ENCODE measurements at regions not wholly inside any gene's neighbourhood (a gene's known extent, or its start where the extent isn't known, plus 50 kb on each side); places are given as distances from the start of the nearest gene placed in this dataset.

DNA sequence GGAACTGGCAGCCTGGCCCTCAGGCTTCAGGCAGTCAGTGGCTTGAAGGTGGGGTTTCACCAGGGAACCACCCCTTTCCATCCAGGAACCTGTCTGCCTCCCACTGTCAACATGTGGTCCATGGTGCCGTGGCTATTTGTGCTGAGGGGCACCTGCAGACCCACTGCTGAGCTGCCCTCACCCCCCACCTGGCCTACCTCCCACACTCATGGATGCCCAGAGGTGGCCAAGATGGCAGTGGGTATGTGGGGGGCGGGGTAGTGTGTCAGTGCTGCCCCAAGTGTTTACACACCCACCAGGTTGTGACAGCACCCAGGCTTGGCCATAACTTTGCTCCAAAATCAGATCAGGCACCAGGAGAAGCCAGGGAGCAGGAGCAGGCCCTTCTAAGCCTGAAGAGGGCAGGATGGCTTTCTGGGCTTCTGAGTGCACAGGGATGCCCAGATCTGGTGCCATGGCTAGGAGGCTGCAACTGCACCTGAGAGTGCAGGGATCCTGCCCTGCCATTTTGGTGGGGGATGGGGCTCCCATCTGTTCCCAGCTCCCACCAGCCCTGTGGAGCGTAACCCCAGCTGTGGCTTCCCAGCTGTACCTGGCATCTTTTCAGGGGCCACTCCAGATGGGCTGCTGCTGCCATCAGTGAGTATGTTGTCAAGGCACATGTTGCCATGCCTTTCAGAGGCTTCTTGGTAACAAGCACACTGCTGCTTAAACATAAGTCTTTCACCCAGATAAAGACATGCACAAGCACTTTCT, 263.9 kb downstream of the LRIG3 start:
- Mint-ChIP-seq H3K27me3 (ENCODE audit: low read depth in 3 of 3) (peaks cover 0 to 1% (median 0%) of the 10 kb centered on the region in 3 donors), H3K27ac (no peak overlapping the region), H3K4me1 (no peaks in the 10 kb centered on the region), H3K9me3 (peaks cover 5 to 29% (median 22%) of the 10 kb centered on the region in 7 donors), H3K36me3 (no peaks in the 10 kb centered on the region), H3K4me3 (no peak overlapping the region)
- no peak overlapping the region for H3K4me3 ChIP-seq (replicated peaks in 1 of 3; ENCODE audit: low read depth in 2 of 3, low read length in 3 of 3)
- H3K4me1 ChIP-seq (ENCODE audit: control insufficient read depth in 1 of 2, insufficient read depth in 2 of 2, low read length in 2 of 2), result no peaks in the 10 kb centered on the region
- DNase-seq, result no peak
- no peak overlapping the region for H3K27ac ChIP-seq (ENCODE audit: low read depth in 1 of 2, low read length in 2 of 2)
- H3K9ac ChIP-seq (ENCODE audit: insufficient read depth, low read length, poor library complexity, severe bottlenecking), result no peak overlapping the region
- H3K4me2 ChIP-seq (replicated peaks; ENCODE audit: extremely low read depth, low read length, poor library complexity, severe bottlenecking), result no peak overlapping the region
- TF ChIP-seq, protein P1, sequence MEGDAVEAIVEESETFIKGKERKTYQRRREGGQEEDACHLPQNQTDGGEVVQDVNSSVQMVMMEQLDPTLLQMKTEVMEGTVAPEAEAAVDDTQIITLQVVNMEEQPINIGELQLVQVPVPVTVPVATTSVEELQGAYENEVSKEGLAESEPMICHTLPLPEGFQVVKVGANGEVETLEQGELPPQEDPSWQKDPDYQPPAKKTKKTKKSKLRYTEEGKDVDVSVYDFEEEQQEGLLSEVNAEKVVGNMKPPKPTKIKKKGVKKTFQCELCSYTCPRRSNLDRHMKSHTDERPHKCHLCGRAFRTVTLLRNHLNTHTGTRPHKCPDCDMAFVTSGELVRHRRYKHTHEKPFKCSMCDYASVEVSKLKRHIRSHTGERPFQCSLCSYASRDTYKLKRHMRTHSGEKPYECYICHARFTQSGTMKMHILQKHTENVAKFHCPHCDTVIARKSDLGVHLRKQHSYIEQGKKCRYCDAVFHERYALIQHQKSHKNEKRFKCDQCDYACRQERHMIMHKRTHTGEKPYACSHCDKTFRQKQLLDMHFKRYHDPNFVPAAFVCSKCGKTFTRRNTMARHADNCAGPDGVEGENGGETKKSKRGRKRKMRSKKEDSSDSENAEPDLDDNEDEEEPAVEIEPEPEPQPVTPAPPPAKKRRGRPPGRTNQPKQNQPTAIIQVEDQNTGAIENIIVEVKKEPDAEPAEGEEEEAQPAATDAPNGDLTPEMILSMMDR (IDR thresholded peaks at IDR 0.05), result no peak
- peaks cover 25 to 27% of the 10 kb centered on the region in 2 donors for H3K9me3 ChIP-seq (replicated peaks in 1 of 2; ENCODE audit: control insufficient read depth in 1 of 2, insufficient read depth in 1 of 2, low read length in 2 of 2)
- no peaks in the 10 kb centered on the region for H3K27me3 ChIP-seq (ENCODE audit: control insufficient read depth in 2 of 2, insufficient read depth in 2 of 2, low read length in 2 of 2)
- H3K79me2 ChIP-seq (ENCODE audit: insufficient read depth, low read length), result no peaks in the 10 kb centered on the region
- no peaks in the 10 kb centered on the region for H4K20me1 ChIP-seq (ENCODE audit: insufficient read depth, low read length)
- no peak overlapping the region for H2AFZ ChIP-seq (ENCODE audit: insufficient read depth, low read depth, low read length, poor library complexity, severe bottlenecking)
- 91% methylated on average over 1 of the region's 3 CpGs for WGBS (ENCODE audit: insufficient coverage)
- no peaks in the 10 kb centered on the region for H3K36me3 ChIP-seq (replicated peaks in 1 of 2; ENCODE audit: control insufficient read depth in 1 of 2, insufficient read depth in 2 of 2, low read length in 2 of 2)
- intact Hi-C loops (cut with micrococcal nuclease), result no loop called here

DNA sequence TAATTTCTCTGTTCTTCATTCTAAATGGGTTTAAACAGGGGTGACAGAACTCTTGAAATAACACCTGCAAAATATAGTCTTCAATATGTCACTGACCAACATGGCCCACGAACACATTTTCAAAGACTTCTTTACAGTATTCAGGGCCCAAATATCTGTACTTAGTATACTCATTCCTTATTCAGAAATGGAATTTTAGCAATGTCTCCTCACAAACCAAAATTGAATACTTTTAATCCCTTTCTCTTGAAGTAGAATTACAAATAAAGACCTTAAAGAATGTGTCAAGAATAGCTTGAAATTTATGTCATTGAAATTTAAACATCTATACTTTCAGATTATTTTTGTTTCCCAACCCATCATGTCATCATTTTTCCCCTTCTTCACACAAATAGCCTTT, 263.1 kb downstream of the LRIG3 start:
- no peaks in the 10 kb centered on the region for H3K36me3 Mint-ChIP-seq
- WGBS (ENCODE audit: insufficient coverage), result no CpG with 5 or more reads among the region's 1 CpG
- intact Hi-C loops (cut with micrococcal nuclease), result no loop called here
- H3K79me2 ChIP-seq (ENCODE audit: insufficient read depth, low read length), result no peaks in the 10 kb centered on the region
- no peak overlapping the region for H3K27ac Mint-ChIP-seq
- no peaks in the 10 kb centered on the region for H3K4me1 Mint-ChIP-seq
- no peak overlapping the region for H3K27ac ChIP-seq (ENCODE audit: low read depth in 1 of 2, low read length in 2 of 2)
- H3K9me3 ChIP-seq (replicated peaks in 1 of 2; ENCODE audit: control insufficient read depth in 1 of 2, insufficient read depth in 1 of 2, low read length in 2 of 2), result peaks cover 25 to 27% of the 10 kb centered on the region in 2 donors
- H3K36me3 ChIP-seq (replicated peaks in 1 of 2; ENCODE audit: control insufficient read depth in 1 of 2, insufficient read depth in 2 of 2, low read length in 2 of 2), result no peaks in the 10 kb centered on the region
- H4K20me1 ChIP-seq (ENCODE audit: insufficient read depth, low read length), result no peaks in the 10 kb centered on the region
- H3K27me3 ChIP-seq (ENCODE audit: control insufficient read depth in 2 of 2, insufficient read depth in 2 of 2, low read length in 2 of 2), result no peaks in the 10 kb centered on the region
- no peak overlapping the region for H3K4me2 ChIP-seq (replicated peaks; ENCODE audit: extremely low read depth, low read length, poor library complexity, severe bottlenecking)
- TF ChIP-seq, protein P1 (IDR thresholded peaks at IDR 0.05), result no peak
- no peak overlapping the region for H2AFZ ChIP-seq (ENCODE audit: insufficient read depth, low read depth, low read length, poor library complexity, severe bottlenecking)
- H3K4me1 ChIP-seq (ENCODE audit: control insufficient read depth in 1 of 2, insufficient read depth in 2 of 2, low read length in 2 of 2), result no peaks in the 10 kb centered on the region
- DNase-seq, result no peak
- H3K4me3 ChIP-seq (replicated peaks in 1 of 3; ENCODE audit: low read depth in 2 of 3, low read length in 3 of 3), result no peak overlapping the region
- H3K4me3 Mint-ChIP-seq, result no peak overlapping the region
- peaks cover 5 to 31% (median 24%) of the 10 kb centered on the region in 7 donors for H3K9me3 Mint-ChIP-seq
- peaks cover 0 to 1% (median 0%) of the 10 kb centered on the region in 3 donors for H3K27me3 Mint-ChIP-seq (ENCODE audit: low read depth in 3 of 3)
- H3K9ac ChIP-seq (ENCODE audit: insufficient read depth, low read length, poor library complexity, severe bottlenecking), result no peak overlapping the region

Data from CD14-positive monocyte (primary cell).